HG03097 (cell line): ENCODE measurements at regions not wholly inside any gene's neighbourhood (a gene's known extent, or its start where the extent isn't known, plus 50 kb on each side); places are given as distances from the start of the nearest gene placed in this dataset.
"Not testable (repeated sequence)": the region's sequence is repeated elsewhere in the genome, so short reads cannot be mapped to it uniquely, and the experiment has no call there.

ENCODE experiments used
- ATAC-seq: cut with Tn5 transposase; IDR thresholded peaks from one replicate; pipeline ENCODE4 v1.9.1; 2021; ENCODE audit not compliant: unreplicated experiment, low FRiP score

DNA sequence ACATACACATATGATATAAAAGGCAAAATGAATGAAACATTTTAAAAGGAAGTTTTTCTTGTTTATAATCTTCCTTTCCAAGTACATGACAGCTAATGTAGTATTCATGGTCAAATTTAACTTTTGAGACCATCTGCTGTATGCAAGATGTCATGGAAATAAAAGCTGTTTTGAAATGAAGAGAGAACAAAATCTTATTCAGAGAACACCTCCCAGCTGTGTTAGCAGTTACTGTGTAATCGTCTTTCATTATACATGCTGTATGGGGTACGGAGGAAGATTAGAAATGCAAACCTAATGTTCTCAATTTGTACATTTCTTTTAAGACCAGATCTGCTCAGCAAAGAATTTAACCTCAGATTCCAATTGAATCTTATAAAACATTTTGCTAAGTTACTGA lies 1182.3 kb downstream of the OTOL1 start:
- ATAC-seq, result no peak

- ATAC-seq, result no peak
Observed at GRCh38 chr3:162684260-162684659, 1187.7 kb downstream of the OTOL1 start.

DNA sequence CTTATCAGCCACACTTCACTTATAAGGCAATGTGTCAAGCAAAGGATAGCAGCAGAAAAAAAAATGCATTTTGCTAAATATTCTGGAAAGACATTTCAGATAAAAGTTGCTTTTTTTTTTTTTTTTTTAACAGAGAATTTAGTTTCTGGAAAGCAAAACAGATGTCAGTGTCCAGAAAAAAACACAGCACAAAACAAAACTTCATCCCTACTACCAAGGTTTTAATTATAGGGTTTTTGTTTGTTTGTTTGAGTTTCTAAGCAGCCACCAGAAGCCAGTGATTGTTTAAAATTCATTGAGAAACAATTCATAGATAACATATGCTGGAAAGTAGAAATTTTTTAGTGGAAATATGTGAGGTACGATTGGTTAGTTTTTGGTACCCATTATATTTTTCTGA lies 1202.7 kb downstream of the OTOL1 start:
- ATAC-seq, result no peak

DNA sequence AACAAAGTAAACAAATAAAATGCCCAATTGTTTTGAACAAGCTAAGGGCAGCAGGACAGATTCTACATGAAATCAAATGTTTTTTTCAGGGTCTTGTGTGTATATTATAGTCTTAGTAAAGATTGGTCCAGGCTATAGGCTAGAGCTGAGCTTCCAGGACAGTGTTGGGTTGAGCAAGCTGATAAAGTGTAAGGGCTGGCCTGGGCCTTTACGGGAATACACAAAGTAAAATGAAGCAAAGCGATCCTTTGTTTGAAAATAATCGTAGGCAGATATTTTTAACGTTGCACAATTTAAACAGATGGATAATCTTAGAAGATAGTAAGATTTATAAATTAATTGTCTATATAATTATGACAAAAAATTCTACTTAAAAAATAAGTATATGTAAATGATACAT lies 1204.6 kb downstream of the OTOL1 start:
- ATAC-seq, result no peak

DNA sequence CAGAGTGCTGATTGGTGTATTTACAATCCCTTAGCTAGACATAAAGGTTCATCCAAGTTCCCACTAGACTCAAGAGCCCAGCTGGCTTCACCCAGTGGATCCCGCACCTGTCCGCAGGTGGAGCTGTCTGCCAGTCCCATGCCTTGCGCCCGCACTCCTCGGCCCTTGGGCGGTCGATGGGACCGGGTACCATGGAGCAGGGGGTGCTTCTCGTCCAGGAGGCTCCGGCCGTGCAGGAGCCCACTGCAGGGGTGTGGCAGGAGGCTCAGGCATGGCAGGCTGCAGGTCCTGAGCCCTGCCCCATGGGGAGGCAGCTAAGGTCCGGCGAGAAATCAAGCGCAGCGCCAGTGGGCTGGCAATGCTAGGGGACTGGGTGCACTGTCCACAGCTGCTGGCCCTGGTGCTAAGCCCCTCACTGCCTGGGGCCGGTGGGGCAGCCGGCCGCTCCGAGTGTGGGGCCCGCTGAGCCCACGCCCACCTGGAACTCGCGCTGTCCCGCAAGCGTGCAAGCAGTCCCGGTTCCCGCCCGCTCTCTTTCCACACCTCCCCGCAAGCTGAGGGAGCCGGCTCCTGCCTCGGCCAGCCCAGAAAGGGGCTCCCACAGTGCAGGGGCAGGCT lies 1206.3 kb downstream of the OTOL1 start:
- ATAC-seq, result no peak

- ATAC-seq, result no peak
Observed at GRCh38 chr3:162704238-162704637, 1207.6 kb downstream of the OTOL1 start.

- ATAC-seq, result no peak
Observed at GRCh38 chr3:162704799-162705385, 1208.3 kb downstream of the OTOL1 start.

DNA sequence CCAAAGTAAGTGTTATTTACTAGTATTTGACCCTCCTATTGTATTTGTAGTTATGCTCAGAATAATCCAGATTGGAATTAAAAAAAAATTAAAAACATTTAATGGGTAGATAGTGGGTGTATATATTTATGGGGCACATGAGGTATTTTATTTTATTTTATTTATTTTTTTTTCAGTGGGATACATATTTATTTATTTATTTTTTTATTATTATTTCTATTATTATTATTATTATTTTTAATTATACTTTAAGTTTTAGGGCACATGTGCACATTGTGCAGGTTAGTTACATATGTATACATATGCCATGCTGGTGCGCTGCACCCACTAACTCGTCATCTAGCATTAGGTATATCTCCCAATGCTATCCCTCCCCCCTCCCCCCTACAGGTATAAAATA lies 1211.8 kb downstream of the OTOL1 start:
- not testable (repeated sequence) for ATAC-seq

DNA sequence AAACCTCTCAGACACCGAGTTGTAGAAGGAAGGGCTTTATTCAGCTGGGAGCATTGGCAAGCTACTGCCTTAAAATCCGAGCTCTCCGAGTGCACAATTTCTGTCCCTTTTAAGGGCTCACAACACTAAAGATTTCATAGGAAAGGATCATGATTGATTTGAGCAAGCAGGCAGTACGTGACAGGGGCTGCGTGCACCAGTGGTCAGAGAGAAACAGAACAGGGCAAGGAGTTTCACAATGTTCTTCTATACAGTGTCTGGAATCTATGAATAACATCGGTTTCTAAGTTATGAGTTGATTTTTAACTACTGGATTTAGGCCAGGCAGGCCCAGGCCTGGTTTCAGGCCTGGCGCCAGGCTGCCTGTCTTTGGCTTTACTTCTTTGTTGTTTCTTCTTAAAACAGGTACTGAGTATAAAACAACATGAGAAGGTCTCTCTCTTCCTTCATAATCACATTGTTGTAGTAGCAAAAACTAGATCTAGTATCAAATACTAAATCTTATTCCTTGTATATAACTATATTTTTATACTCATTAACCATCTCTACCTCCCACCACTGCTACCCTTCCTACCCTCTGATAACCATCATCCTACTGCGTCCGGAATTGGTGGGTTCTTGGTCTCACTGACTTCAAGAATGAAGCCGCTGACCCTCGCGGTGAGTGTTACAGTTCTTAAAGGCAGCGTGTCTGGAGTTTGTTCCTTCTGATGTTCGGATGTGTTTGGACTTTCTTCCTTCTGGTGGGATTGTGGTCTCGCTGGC lies 1212.5 kb downstream of the OTOL1 start:
- not testable (repeated sequence) for ATAC-seq

- no peak for ATAC-seq
Observed at GRCh38 chr3:162710332-162711112, 1213.9 kb downstream of the OTOL1 start.

DNA sequence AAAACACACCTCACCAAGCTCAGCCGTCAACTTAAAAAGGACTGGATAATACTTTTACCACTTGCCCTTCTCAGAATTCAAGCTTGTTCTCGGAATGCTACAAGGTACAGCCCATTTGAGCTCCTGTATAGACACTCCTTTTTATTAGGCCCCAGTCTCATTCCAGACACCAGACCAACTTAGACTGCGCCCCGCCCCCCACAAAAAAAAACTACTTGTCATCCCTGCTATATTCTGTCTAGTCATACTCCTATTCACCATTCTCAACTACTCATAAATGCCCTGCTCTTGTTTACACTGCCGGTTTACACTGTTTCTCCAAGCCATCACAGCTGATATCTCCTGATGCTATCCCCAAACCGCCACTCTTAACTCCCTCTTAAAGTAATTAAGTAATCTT lies 1220.5 kb downstream of the OTOL1 start:
- ATAC-seq, result not testable (repeated sequence)

DNA sequence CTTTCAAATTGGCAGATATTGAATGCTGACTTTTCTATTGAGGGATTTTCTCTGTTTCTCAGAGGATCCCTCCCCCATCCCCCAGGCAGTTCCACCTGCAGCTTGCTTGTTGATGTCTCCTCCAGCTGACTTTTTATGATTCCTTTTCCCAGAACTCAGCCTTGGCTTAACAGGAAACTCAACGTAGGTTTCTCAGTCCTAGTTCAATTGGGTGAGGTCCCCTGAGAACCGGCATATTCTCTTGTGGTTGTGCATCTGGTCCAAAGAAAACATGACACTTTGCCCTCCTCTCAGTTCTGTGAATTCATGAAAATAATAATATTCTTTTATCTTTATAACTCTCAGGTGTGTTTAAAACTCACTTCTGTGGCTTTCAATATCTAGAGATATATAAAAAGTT lies 1222.1 kb downstream of the OTOL1 start:
- ATAC-seq, result no peak

- ATAC-seq, result no peak
Observed at GRCh38 chr3:162719684-162720341, 1223.2 kb downstream of the OTOL1 start.

DNA sequence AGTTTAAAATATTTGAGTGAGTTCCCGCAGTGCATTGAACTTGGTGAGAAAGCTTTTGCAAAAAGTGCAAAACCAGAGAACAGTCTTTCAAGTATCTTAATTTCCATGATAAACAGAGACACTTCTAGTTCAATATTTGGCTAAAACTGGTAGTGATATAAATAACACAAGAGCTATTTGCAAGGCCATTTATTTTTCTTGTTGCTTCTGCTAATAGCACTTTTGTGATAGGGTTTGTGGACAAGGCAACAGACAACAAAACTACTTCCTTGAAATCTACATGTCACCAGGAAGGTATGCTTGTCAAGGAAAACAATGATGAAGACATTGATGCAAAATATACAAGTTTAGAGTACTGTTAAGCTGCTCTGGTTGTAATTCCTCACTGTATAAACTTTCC lies 1225.1 kb downstream of the OTOL1 start:
- ATAC-seq, result no peak

DNA sequence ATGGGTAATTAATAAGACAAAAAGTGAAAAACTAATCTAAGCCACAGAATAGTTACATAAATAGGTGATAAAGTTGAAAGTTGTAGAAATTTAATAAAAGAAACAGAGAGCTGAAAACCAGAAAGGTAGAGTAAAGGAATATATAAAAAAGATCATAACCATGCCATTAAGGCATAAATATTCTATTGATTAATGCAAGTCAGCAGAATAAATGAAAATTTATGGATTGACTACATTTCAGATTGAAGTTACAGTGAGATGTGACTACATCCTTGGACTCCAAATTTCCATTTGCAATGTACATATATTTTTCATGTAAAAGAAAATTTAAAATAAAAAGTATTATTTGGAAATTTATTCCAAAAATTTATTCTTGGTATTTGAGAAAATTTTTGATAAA lies 1225.7 kb downstream of the OTOL1 start:
- ATAC-seq, result no peak

- ATAC-seq, result not testable (repeated sequence)
Observed at GRCh38 chr3:162722796-162723195, 1226.2 kb downstream of the OTOL1 start.

DNA sequence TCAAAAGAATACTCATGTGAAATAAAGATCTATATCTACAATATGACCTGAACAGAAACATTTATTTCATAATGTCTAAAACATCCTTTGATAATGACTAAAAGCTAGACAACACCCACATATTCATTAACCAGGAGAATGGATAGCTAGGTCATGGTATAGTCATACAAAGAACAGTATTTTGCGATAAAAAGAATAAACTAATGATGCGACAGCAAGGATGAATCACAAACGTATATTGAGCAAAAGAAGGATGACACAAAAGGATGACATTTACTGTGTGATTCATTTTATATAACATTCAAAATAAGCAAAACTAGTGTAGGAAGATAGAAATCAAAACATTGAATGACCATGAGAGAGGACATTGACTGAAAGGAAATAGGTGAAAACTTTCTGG lies 1233.1 kb downstream of the OTOL1 start:
- no peak for ATAC-seq

GRCh38 chr3:162731961-162732360 lies 1235.4 kb downstream of the OTOL1 start:
- ATAC-seq, result not testable (repeated sequence)

DNA sequence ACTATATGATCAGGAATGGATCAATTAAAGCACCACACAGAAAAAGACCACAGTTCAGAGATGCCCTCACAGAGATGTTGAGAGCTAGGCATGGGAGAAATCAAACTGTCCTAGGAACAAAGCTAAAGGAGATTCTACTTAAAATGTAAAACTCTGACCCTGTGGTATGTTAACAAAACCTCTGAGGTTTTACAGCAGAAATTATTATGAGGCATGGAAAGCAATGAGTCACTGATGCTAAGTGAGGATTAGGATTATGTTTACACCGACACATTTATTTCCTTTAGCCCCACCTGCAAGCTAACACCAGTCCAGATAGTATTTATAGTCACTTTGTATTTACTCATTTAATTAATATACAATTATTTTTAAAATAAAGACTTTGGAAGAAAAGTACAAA lies 1242.2 kb downstream of the OTOL1 start:
- ATAC-seq, result no peak

- ATAC-seq, result no peak
Observed at GRCh38 chr3:162740941-162741596, 1244.5 kb downstream of the OTOL1 start.
